Uterus (tissue), 2 donors: ENCODE measurements at regions not wholly inside any gene's neighbourhood (a gene's known extent, or its start where the extent isn't known, plus 50 kb on each side); places are given as distances from the start of the nearest gene placed in this dataset.

ENCODE experiments used
- POLR2A ChIP-seq, 2 donors: fragments of 450-650 bp; IDR thresholded peaks; one replicate each; pipeline ENCODE4 v1.6.1; 2016; ENCODE audit warnings: antibody characterized with exemption in 2 of 2, mild to moderate bottlenecking in 1 of 2, moderate library complexity in 1 of 2
- TF ChIP-seq, protein P1 (sequence below), 4 experiments: fragments of 200-600 bp in 2 of 4; fragments of 450-650 bp in 2 of 4; sonication (generic) in 2 of 4; IDR thresholded peaks; one replicate each; pipeline ENCODE4 v1.5.1; 2016 to 2019; ENCODE audit warnings: antibody characterized with exemption in 4 of 4, mild to moderate bottlenecking in 2 of 4, moderate library complexity in 1 of 4

GRCh38 chr14:53874704-53875103, 81.9 kb downstream of the BMP4 start:
- TF ChIP-seq, protein P1, sequence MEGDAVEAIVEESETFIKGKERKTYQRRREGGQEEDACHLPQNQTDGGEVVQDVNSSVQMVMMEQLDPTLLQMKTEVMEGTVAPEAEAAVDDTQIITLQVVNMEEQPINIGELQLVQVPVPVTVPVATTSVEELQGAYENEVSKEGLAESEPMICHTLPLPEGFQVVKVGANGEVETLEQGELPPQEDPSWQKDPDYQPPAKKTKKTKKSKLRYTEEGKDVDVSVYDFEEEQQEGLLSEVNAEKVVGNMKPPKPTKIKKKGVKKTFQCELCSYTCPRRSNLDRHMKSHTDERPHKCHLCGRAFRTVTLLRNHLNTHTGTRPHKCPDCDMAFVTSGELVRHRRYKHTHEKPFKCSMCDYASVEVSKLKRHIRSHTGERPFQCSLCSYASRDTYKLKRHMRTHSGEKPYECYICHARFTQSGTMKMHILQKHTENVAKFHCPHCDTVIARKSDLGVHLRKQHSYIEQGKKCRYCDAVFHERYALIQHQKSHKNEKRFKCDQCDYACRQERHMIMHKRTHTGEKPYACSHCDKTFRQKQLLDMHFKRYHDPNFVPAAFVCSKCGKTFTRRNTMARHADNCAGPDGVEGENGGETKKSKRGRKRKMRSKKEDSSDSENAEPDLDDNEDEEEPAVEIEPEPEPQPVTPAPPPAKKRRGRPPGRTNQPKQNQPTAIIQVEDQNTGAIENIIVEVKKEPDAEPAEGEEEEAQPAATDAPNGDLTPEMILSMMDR (IDR thresholded peaks at IDR 0.05) = no peak
- no peak for TF ChIP-seq POLR2A (IDR thresholded peaks at IDR 0.05)
